Neural cell (in vitro differentiated cells): ENCODE measurements at regions not wholly inside any gene's neighbourhood (a gene's known extent, or its start where the extent isn't known, plus 50 kb on each side); places are given as distances from the start of the nearest gene placed in this dataset.

Experiments
- EP300 ChIP-seq: fragments of 450-650 bp; conservative IDR thresholded peaks from 2 replicates; pipeline ENCODE4 v1.6.1; 2014; ENCODE audit warnings: antibody characterized with exemption, mild to moderate bottlenecking, moderate library complexity; ENCODE audit not compliant: poor library complexity, severe bottlenecking
- EZH2 ChIP-seq: fragments of 200-600, 300-800 bp; shearing (Covaris generic), sonication (generic); IDR thresholded peaks from 2 replicates; pipeline ENCODE4 v1.6.1; 2014; ENCODE audit warnings: antibody characterized with exemption, low read length, borderline replicate concordance, mild to moderate bottlenecking; ENCODE audit not compliant: insufficient read depth, poor library complexity, severe bottlenecking
- POLR2AphosphoS5 ChIP-seq: IDR thresholded peaks from 2 replicates; pipeline ENCODE4 v1.6.1; 2012
- RAD21 ChIP-seq: fragments of 450-650 bp; conservative IDR thresholded peaks from 2 replicates; pipeline ENCODE4 v1.6.1; 2014; ENCODE audit warnings: antibody characterized with exemption, mild to moderate bottlenecking, moderate library complexity
- TAF1 ChIP-seq: IDR thresholded peaks from 2 replicates; pipeline ENCODE4 v1.6.1; 2012; ENCODE audit warnings: low read depth
- TF ChIP-seq, protein P1 (sequence below): fragments of 450-650 bp; IDR thresholded peaks from 2 replicates; pipeline ENCODE4 v1.5.1; 2014; ENCODE audit warnings: antibody characterized with exemption, mild to moderate bottlenecking, moderate library complexity; ENCODE audit not compliant: poor library complexity, severe bottlenecking
- TF ChIP-seq, protein P2 (sequence below): IDR thresholded peaks from 2 replicates; pipeline ENCODE4 v1.6.1; 2012; ENCODE audit warnings: borderline replicate concordance

DNA sequence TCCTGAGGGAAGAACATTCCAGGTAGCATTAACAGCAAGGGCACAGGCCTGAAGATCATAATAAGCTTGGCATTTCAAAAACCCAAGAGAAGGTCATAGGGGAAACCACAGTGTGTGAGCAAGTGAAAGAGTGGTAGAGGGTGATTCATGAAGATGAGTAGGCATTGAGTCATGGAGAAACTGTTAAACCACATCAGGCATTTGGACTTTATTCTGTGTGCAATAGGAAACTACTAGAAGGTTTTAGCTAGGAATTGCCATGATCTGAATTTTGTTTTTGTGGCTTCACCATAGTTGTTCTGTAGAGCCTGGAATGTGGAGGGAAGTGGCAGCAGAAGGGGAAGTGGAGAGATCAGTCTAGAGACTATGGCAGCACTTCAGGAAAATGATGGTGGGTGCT lies 359.0 kb upstream of the PTBP2 start:
- TF ChIP-seq EZH2 (no peak), EP300 (no peak), RAD21 (no peak), TAF1 (no peak), POLR2AphosphoS5 (no peak)
- TF ChIP-seq, protein P1, sequence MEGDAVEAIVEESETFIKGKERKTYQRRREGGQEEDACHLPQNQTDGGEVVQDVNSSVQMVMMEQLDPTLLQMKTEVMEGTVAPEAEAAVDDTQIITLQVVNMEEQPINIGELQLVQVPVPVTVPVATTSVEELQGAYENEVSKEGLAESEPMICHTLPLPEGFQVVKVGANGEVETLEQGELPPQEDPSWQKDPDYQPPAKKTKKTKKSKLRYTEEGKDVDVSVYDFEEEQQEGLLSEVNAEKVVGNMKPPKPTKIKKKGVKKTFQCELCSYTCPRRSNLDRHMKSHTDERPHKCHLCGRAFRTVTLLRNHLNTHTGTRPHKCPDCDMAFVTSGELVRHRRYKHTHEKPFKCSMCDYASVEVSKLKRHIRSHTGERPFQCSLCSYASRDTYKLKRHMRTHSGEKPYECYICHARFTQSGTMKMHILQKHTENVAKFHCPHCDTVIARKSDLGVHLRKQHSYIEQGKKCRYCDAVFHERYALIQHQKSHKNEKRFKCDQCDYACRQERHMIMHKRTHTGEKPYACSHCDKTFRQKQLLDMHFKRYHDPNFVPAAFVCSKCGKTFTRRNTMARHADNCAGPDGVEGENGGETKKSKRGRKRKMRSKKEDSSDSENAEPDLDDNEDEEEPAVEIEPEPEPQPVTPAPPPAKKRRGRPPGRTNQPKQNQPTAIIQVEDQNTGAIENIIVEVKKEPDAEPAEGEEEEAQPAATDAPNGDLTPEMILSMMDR = no peak
- TF ChIP-seq, protein P2, sequence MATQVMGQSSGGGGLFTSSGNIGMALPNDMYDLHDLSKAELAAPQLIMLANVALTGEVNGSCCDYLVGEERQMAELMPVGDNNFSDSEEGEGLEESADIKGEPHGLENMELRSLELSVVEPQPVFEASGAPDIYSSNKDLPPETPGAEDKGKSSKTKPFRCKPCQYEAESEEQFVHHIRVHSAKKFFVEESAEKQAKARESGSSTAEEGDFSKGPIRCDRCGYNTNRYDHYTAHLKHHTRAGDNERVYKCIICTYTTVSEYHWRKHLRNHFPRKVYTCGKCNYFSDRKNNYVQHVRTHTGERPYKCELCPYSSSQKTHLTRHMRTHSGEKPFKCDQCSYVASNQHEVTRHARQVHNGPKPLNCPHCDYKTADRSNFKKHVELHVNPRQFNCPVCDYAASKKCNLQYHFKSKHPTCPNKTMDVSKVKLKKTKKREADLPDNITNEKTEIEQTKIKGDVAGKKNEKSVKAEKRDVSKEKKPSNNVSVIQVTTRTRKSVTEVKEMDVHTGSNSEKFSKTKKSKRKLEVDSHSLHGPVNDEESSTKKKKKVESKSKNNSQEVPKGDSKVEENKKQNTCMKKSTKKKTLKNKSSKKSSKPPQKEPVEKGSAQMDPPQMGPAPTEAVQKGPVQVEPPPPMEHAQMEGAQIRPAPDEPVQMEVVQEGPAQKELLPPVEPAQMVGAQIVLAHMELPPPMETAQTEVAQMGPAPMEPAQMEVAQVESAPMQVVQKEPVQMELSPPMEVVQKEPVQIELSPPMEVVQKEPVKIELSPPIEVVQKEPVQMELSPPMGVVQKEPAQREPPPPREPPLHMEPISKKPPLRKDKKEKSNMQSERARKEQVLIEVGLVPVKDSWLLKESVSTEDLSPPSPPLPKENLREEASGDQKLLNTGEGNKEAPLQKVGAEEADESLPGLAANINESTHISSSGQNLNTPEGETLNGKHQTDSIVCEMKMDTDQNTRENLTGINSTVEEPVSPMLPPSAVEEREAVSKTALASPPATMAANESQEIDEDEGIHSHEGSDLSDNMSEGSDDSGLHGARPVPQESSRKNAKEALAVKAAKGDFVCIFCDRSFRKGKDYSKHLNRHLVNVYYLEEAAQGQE = no peak
